GM18870 (cell line): ENCODE measurements at regions not wholly inside any gene's neighbourhood (a gene's known extent, or its start where the extent isn't known, plus 50 kb on each side); places are given as distances from the start of the nearest gene placed in this dataset.

ENCODE experiments used
- ATAC-seq: cut with Tn5 transposase; IDR thresholded peaks from one replicate; pipeline ENCODE4 v1.9.1; 2021; ENCODE audit warnings: moderate library complexity; ENCODE audit not compliant: unreplicated experiment

DNA sequence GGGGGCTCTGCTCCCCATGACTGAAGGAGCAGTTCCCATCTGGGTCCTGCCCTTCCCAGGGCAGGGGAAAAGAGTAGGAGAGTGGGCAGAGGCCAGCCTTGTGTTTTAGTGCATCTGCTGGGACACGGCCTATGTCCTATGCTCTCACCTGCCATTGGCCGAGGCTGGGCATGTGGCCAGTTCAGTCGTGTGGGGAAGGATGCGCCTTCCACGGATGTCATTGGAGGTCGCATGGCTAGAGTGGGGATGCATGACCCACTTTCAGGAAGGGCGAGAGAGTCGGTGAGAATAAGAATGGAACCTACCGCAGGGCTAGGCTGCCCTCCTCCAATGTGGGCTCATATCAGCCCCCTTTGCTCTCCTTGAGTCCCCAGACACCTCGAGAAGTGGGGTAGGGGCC is 70.9 kb upstream of the HAAO start:
- no peak for ATAC-seq

DNA sequence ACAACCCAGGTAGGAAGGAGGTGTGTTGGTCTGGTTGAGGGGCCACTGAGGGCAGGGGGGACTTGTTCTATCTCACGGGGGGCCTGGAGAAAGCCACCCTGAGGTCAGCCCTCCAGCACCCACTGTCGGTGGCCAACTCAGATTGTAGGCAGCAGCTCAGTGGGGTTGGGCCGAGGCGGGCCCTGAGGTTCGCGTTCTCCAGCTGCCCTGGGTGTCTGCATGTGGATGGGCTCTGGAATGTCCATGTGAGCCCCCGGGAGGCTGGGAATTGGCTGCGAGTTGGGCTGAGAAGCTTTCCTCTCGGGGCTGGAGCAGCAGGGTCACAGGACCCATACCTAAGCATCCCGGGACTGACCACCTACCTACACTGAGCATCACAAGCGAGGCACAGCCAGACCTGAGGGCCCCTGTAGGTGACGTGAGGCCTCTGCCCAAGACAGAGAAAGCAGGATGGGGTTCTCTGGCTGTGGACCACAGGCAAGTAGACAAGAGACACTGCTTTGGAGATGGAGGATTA is 70.3 kb upstream of the HAAO start:
- ATAC-seq = no peak

DNA sequence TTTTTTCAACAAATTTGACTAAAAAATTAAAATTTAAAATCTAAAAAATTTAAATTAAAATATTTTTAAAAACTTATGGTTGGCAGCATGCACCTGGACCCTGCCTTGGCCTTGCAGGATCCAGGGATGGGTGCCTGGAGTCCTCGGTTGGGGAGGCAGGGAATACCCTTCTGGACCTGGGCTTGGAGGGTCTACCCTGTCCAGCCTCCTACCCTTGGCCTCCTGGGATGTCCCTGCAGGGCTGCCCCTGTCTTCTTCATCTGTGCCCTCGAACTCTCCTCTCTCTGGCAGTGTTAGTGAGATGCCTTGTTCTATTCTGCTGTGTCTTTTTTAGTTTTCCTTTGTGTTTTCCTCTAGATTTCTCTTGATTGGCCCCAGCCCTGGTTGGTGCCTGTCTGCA is 68.9 kb upstream of the HAAO start:
- no peak for ATAC-seq

DNA sequence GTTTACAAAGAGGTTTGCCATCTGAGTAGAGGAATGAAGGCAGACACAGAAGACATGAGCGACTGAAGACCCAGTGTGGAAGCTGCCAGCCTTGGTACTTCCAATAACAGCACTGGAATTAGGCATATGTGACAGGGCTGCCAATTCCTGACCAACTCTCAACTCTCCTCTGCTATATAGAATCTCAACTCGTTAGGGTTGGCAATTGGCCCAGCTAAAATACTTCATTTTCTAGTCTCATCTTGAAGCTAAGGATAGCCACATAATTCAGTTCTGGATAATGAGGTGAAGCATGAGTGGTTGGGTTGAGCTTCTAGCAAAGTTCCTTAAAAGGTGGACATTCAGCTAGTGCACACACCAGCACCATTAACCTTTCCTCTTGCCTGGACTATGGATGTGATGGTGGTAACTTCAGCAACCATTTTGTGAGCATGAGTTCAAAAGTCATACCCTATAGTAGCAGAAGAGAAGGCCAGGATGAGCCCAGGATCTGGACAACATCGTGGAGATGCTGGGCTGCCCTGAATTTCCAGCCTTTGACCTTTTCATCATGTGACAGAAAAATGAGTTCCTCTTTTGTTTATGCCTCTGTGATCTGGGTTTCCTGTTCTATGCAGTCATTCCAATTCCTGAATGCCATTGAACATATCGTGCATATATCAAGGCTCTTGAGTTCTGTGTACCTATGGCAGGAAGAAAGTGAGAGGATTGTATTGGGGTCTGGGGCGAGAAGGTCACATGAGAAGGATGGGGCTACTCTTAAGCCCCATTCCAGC is 68.1 kb upstream of the HAAO start:
- ATAC-seq = no peak

DNA sequence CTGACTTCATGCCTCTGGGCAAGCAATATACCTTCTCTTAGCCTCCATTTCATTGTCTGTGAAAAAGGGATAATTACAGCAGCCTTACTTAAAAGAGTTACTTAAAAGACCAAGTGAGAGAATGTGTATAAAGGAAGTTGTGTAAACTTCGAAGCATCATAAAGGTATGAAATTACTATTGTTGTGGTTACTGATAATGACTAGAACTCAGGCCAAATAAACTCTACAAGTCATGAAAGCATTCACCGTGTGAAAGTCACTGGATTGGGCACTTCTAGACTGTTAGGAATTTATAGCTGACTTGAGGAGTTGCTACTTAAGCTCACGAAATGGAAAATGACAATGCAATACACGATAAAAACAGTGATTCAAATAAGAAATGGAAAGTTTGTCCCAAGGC is 67.4 kb upstream of the HAAO start:
- no peak for ATAC-seq

GRCh38 chr2:42859006-42859552 is 66.7 kb upstream of the HAAO start:
- no peak for ATAC-seq

GRCh38 chr2:42858140-42859005 is 66.0 kb upstream of the HAAO start:
- ATAC-seq = no peak

- ATAC-seq = no peak
Observed at GRCh38 chr2:42856891-42857632, 64.7 kb upstream of the HAAO start.

DNA sequence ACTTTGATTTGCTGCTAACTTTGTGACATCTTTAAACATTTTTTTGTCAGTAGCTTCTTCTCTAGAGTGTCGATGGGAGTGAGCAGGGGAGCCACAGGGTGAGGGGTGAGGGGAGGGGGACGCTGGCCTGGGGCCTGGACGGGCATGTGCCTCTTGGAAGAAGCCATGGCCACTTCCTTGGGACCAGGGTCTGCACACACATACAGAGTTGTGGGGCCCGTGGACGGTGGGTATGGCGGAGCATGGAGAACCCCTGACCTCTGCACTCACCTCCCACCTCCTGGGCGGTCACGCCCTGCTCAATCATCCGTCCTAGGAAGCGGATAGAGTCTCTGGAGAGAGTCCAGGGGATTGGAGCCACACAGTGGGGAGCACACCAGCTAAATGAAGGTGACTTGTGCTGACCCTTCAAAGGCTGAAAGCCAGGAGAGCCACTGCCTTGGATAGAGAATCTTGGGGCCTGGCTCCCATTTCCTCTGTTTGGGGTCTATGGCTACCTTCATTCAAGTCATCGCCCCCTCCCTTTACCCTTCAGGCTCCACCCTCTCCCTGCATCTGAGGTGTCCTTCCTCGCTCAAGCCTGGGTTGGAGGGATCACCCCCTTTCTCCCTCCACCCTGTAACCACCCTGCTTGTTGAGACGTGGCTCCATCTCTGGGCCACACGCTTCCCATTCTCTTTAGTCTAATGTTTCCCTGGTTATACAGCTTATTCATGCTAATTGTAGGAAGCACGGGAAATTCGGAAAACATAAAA is 63.9 kb upstream of the HAAO start:
- ATAC-seq = no peak

GRCh38 chr2:42855221-42855970 is 63.0 kb upstream of the HAAO start:
- no peak for ATAC-seq

DNA sequence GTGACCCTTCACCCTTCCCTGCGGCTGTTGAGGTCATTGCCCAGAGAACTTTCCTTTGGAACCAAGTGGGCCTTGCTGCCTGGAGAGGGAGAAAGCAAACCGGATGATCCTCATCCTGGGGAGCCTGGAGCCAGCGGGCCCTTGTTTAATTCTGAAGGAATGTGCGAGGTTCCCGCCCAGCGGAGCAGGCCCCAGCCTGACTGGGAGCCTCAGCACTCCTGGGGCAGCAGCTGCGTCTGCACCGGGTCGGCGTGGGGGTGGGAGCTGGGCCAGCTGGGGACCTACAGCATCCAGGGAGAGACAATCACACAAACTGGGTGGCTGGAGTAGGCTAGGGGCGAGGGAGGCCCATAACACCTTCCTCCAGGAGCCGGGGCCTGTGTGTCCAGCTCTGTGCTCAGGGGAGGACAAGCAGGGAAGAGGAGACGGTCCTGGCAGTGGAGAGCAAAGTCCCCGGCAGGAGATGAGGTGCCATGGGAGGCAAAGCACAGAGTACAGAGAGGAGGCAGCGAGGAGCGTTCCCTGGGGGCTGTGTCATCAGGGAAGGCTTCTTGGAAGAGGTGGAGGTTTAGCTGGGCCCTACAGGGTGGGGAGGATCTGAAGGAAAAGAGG is 61.9 kb upstream of the HAAO start:
- ATAC-seq = no peak

- ATAC-seq = no peak
Observed at GRCh38 chr2:42853549-42854206, 61.3 kb upstream of the HAAO start.

- ATAC-seq = no peak
Observed at GRCh38 chr2:42852798-42853197, 60.4 kb upstream of the HAAO start.

DNA sequence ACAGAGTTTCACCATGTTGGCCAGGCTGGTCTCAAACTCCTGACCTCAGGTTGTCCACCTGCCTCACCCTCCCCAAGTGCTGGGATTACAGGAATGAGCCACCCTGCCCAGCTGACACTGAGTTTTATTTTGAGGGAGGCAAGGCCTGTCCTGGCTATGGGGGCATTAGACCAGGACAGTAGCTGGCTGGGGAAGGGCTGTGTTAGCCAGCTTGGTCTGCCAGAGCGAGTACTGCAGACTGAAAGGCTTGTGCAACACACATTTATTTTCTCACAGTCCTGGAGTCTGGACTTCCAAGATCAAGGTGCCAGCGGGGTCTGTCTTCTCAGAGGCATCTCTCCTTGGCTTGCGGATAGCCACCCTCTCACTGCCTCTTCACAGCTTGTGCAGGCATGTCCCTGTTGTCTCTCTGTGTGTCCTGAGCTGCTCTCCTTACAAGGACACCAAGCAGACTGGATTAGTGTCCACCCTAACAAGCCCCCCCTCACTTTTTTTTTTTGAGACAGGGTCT is 59.4 kb upstream of the HAAO start:
- no peak for ATAC-seq

DNA sequence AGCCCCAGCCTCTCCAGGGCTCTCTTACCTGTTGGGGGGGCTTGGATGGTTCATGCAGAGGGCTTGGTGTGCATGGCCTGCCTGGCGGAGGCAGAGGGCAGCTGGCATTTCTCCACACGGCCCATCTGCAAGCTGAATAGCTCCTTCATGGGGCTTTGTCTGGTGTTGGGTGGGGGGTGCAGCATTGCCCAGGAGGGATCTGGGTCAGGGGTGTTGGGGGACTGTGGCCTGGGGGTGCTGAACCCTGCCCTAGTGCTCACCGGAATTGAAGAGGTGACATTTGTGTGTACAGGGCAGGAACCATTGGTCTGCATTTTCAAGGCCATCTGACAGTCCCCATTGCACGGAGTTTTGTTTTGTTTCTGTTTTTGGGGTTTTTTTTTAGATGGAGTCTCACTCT is 58.8 kb upstream of the HAAO start:
- no peak for ATAC-seq

DNA sequence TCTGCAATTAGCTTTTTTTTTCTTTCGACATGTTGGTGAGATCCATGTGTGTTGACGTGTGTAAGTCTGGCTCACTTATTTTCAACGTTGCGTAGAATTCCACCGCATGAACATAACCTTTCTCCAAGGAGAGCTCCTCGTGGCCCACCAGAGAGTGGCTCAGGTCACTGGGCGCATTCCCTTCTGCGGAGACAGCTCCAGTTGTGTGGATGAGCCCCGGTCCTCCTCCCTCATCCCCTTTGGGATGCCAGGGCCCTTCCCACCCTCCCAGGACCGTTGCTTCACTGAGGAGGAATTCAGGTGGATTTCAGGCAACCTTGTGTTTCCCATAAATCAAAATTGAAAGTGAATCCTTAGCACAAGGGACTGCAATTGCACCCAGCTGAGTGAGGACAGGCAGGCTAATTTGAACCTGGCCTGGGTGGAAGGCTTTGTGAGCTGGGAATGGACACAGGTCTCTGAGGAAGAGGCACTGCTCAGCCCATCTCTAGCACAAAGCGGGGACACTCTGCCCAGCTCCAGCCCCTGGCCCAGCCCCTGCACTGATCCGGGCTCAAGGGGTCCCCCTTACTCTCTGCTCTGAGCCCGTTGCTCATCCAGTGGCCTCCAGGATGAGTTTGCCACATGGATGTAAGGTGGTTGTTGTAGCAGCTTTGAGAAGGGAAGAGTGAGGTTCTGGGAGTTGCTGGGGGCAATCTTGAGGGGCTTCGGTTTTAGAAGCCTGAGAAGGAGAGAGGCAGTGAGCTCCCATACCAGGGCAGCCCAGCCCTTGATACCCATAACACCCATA is 57.8 kb upstream of the HAAO start:
- no peak for ATAC-seq

GRCh38 chr2:42849311-42849710 is 56.9 kb upstream of the HAAO start:
- ATAC-seq = no peak
